EH (cell line): ENCODE measurements at regions not wholly inside any gene's neighbourhood (a gene's known extent, or its start where the extent isn't known, plus 50 kb on each side); places are given as distances from the start of the nearest gene placed in this dataset.

Experiments
- DNase-seq: peaks from one replicate; pipeline ENCODE4 v3.0.0-alpha.2; 2015; ENCODE audit warnings: low read depth

DNA sequence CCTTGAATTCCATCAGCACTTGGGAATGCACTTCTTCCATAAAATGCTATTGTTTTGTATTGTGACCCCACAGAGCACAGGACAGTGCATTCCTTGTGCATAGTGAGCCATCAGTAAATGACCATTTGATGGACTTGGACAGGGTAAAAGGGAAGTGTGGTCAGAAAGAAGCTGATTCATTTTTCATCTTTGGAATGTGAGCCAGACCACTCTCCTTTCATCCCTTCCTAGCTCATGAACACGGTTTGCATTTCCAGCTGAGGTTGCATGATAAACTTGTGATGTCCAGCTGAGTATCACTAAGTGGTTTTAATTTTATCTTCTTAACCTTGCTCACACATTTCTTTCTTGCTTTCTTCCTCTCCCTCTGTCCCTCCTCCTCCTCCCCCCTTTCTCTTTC lies 101.3 kb downstream of the NUDT12 start:
- DNase-seq = peak; percentile 94

DNA sequence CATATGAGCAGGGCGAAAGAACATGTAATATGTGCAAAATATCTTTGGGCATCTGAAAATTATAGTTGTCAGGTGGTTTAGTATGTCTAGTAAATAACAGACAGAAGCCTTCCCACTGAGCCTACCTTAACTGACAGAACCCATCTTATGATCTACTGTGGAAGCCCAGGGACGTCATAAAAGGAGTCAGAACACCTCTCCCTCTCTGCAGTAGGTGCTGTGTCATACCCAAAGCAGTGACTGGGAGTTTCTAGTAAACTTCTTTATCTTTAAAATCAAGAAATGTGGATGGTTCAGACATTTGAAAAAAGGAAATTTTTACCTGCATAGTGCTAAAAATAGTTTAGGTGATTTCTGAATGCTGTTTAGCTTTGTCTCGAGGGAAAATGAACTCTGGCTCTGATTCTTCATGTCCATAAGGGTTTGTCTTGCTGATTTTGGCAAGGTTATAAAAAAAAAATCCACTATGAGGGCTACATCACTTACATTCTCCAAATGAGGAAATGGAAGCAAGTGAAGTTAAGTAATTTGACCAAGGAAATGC lies 104.0 kb downstream of the NUDT12 start:
- peak; percentile 42 for DNase-seq

DNA sequence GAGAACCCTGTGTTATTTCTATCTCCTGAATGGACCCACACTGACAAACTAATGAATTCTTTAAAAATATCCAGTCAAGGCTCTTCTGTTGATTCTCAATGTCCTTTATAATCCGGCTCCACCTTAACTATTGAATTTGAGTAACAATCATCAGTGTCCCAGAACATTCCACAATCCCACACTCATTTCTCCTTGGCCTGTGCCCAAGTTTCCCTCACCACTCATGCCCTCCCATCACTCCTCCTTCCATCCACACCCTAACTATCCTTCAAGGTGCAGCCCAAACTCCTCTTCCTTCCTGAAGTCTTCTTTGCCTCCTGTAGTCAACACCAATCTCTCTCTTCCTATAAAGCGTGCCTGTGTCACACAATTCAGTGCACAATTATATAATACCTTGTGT lies 106.1 kb downstream of the NUDT12 start:
- DNase-seq = no peak

DNA sequence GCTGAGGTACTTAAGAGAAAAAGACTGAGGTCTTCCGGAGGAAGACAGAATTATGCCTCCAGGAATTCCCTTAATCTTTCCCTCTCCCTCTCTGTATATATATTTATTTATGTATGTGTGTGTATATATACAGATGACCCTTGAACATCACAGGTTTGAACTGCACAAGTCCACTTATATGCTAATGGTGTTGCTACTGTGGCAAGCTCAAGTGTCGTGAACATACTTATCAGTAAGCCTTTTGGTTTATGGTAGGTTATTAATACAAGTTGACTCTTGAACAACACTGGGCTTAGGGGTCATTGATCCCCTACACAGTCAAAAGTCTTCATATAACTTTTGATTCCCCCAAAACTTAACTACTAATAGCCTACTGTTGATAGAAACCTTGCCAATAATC lies 106.8 kb downstream of the NUDT12 start:
- DNase-seq = no peak

DNA sequence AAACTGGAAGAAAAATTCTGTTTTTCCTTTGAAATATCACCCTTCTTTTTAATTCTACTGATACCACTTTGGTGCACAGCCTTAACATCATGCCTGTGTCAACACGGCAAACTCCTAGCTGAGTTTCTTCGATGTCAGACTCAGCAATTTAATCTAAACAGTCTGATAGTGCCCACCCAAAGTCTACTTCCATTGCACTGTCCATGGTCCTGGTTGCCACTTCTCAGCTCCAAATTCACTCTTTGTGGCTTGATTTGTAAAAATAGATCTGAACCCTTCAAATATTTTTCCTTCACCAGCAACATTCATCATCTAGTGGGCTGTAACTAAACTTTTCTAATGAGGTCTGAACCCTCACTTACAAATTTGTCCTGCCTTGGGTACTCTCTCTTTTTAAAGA lies 107.8 kb downstream of the NUDT12 start:
- peak; percentile 45 for DNase-seq

DNA sequence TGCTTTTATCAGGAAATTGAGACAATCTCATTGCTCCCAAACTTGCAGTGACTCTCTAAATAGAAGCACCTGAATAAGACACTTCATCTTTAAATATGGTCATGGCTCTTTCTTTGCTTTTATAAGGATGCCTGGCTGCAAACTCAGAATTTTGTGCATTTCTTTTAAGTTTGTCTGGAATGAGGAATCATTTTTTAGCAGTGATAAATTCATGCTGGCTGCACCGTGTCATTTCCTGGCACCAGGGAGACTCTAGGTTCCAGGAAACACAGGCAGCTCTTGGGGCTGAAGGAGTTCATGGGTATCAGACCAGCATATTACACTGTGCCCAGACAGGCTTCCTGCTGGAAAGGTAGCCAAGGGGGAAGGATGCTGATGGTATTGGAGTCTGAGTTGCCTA lies 109.9 kb downstream of the NUDT12 start:
- DNase-seq = peak; percentile 91

DNA sequence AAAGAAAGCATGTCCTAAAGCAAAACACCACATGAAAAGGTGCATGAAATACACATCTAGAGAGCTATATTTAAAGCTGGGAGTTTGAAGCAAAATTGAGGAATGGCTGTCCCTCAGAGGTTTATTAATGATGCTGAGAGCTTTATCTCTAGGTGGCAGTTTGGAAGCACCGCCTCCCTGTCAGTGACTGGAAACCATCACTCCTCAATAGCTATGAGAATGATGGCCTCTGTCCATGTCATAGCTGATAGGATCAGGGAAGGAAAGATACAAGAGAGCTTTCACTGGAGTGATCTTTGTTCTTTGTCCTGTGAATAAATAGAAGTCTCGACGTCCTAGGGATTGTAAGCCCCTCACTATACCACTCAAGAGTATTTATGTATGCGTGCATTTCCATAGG lies 110.5 kb downstream of the NUDT12 start:
- DNase-seq = no peak

DNA sequence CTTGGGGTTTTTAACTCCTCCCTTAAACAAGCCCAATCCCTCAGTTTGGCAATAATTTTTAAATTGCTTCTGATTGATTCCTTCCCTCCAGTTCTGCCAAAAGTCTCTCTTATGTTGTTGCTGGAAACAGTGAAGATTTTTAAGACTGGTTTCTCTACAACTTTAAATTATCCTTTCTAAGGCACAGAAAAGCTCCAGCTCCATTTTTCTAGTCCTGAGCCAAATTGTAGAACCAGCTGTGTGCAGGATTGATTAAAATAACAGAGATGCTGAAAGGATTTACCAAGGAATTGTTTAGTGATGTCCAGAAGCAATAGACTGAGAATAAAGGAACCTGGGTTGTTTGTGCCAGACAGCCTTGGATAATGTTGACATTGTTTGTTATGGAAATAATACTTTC lies 111.3 kb downstream of the NUDT12 start:
- DNase-seq = no peak

DNA sequence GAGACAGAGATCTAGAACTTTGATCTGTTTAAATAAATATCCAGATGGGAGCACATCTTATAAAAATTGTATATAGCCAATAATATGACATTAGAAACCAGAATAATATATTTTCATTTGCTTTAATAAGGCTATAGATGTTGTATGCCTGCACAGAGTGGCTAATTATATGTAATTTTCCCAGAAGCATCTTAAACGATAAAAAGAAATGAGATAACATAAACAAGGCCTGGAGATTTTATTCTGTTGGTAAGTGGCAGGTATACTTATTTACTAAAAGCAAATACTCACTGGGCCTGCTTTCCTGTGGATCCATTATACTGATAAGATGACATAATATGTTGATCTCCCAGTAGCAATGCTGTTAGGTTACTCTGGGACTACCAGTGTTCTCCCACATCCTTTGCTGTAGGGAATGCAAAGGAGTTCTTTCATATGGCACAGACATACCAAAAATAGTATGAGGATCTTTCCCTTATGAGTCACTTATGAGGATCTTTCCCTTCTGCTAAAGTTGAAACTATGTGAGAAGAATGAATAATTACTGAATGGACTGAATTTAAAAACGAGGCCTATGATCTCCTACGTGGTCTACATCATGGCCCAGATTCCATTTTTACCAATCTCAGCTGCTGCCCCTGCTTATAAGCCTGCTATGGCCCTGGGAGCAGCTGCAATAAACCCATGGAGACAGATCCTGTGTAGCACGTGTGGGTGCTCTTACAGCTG lies 112.1 kb downstream of the NUDT12 start:
- peak; percentile 97 for DNase-seq

DNA sequence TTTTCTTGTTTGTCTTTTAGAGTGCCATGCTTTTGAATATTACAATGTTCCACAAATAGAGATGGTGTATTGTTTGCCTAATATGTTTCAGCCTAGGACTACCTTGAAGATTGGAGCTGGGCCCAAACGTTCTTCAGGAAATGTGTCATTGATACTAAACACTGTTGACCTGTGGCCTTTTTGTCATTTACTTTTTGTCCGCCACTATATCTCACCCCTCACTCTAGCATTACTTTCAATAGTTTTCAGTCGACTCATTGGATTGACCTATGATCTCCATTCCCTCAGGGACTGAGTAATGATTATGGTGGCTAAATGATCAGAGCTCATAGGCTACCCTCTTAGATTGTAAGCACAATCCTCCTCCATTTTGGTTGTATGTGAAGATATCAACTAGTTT lies 115.8 kb downstream of the NUDT12 start:
- DNase-seq = peak; percentile 43

DNA sequence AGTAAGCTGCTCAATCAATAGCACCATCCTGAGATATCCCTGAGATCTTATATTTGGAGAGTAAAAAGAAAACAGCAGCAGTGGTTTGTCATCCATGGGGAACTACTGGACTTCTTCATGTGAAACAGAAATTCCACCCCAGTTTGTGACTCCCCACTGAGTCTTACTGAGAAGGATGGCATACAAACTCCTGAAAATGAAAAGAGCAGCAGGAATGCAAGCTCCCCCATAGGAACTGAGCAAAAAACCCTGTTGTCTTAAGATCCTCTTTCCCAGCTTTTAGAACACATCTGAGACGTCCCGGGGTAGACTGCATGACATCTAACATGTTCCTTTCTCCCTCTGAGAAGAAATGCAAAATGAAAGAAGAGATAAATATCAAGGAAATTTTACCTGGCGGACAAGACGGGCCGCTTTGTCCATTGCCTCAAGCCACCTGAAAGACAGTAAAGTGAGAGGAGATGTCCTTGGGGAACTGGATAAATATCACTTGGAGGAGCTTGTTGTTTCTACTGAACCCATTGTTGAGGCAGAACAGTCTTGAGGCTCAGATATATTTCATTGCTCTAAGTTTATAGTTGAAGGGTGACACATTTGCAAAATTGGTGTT lies 117.1 kb downstream of the NUDT12 start:
- DNase-seq = peak; percentile 56

DNA sequence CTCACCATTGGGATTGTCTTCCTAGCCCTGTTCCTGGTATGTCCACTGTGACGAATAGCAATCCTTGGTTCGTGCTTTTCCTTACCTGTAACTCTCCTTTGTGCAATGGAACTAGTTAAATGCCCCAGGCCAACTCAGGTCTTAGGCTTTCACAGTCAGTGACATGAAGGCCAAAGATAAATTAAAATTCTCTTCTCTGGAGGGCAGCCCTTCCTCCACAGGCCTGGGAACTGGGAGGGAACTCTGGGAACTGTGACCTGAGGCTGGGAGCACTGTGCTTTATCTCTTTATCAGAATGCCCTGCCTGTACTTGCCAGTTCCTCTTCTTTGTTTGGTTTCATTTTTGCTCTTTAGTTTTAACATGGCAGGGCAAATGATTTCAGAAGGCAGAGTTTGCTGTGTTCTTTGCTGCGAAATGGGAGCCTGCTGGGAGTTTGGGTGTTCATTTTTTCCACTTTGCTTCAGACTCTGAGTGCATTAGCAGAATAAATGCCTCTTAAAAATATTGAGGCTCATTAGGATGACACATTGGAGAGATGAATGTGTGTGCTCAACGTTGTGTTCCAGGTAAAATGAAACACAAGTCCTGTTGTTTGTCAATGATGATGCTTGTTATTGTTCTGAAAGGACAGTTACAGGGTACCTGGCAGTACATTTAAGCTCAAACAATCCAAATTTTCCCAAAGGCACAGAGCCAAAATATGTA lies 118.1 kb downstream of the NUDT12 start:
- peak; percentile 86 for DNase-seq

DNA sequence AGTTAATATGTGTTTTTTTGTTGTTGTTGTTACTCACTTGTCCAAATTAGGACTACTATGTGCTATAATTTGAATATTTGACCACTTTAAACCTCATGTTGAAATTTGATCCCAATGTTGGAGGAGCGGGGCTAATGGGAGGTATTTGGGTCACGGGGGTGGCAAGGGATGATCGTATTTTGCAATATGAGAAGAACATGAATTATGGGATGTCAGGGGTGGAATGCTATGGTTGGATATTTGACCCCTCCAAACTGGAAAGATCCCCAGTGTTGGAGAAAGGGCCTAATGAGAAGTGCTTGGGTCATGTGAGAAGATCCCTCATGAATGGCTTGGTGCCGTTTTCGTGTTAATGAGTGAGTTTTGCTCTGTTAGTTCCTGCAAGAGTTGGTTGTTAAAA lies 119.8 kb downstream of the NUDT12 start:
- no peak for DNase-seq

DNA sequence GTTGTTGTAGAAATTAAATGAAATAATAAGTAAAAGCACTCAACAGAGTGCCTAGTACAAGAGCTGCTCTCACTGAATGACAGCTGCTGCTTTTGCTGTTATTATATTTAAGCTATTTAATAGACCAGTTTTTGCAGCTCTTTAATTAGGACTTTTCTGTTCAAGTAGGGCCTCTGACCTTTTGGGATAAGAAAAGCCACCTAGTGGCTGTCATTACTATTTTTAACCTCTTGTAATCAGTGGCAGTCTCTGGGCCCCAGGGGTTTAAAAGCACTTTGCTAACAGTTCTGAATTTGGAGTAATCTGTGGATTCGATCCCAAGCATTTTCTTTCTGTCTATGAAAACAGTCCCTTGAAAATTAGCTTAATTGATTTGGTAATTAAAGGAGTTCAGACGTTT lies 121.1 kb downstream of the NUDT12 start:
- no peak for DNase-seq

DNA sequence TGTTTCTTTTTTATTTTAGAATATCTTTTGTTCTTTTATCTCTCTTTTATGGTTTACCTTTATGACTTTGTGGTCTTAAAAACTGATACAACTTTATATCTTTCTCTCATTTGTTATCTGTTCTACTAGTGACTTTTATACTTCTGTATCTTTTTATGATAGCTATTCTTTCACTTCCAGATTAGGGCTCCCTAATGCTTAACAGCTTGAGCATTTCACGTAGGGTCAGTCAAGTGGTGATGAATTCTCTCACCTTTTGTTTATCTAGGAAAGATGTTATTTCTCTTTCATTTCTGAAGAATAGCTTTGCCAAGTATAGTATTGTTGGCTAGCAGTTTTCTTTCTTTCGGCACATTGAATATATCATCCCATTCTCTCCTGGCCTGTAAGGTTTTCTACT lies 123.6 kb downstream of the NUDT12 start:
- DNase-seq = no peak

DNA sequence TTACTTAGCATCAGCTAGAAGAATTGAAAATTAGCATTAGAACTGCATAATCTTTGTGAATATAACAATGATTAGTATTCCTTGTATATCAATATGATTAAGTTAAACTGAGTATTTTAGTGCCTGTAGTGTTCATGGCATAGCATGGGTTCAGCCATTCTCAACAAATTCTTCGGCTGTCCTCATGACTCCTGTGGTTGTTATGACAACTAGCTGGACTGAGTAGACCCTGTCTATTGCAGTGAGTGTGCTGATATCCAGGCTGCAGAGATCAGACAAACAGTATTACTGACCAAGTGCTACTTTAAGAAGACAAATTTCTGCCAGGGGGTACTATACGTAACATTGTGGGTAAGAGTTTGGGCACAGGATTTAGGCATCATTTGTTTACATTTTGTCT lies 125.9 kb downstream of the NUDT12 start:
- DNase-seq = no peak

DNA sequence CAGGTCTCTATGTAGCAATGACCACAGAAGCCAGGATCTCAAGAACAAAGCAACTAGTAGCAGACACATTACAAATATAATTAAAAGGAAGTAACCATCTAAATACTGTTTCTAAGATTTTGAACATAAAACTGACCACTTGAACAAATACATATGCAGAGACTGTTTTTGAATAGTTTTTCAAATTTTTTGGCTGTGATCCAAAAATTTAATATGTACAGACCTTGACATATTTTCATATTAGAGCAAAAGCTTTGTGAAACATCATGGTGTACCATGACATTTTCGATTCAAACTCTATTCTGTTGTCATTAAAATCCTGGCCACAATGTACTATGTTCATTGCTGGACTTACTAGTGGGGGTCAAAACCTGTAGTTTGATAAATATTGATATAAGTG lies 126.5 kb downstream of the NUDT12 start:
- no peak for DNase-seq

DNA sequence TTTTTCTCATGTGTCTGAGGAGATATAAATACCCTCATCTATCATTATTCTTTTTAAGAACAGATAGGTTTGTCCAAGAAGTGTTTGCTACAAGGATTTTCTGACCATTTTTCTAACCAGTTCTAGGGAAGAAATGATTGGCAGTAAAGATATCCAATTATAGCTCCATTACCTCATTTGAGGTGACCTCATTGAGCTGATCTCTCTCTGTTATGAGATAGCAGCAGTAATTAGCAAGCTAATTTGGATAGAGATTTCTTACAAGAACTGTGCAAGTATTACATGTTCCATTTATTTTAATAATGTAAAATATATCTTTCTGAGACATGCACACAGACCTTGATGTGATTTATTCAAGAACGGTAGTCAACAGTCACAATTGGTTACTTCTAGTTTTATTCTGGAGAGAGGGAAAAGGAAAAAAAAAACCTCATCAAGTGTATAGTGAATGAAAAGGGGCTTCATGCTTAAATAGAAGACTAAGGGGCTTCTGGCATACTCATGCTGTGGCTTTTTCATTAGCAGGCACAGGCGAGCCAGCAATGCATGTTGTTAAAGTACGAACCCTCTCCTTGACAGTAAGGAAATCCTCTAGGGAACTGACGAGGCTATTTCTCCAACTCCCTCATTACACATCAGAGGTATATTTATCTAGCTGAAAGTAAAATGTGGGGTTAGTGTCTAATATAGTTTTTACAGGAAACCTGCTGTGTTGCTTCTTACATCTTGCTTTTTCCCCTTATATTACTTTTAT lies 127.3 kb downstream of the NUDT12 start:
- no peak for DNase-seq

DNA sequence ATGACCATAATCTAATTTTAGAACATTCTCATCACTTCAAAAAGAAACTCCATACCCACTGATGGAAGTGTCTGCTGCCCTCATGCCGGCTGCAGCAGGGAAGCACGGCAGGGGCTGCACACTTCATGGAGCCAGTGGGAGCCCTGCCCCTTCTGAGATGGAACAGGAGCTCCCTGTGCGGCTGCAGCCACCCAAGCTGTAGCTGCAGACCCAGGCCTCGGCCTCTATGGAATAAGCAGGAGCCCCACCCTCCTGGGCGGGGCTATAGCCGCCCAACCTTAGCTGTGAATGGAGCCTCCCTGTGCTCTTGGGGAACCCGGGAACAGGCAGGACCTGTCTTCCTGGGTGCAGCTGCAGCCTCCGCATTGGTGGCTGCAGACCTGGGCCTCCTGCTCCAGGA lies 128.5 kb downstream of the NUDT12 start:
- no peak for DNase-seq

DNA sequence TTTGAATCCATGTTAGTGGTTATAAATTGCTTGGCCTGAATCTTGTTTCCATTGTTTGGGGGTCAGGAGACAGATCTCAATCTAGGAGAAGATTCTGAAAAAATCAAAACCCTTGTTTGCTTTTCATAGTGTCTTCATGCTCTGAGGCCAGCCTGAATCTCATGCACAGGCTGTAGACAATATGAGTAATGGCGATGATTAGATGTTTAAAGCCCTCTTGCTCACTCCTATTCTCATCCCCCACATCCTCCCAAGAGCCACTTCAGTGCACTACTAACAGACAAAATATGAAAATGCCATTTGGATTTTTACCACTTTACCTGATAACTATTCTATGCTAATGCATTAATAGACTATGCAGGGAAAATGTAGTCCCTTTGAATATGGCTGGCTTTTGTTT lies 129.4 kb downstream of the NUDT12 start:
- DNase-seq = peak; percentile 68

DNA sequence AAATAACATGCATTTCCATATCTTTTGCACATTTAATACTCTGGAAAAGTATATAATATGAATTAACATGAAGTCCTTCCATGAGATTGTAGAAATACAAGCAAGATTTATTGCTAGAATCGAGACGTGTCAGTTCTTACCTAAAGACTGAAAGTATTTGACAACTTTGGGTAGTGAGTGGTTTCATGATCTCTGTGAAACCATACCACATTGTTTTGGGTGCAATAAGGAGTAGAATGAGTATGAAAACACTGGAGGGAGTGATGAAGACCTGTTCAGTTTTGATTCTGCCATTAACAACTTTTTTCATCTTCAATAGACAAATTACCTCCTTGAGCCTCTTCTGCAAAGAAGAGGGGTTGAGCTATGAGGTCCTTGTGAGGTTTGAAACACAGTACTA lies 133.7 kb downstream of the NUDT12 start:
- no peak for DNase-seq

DNA sequence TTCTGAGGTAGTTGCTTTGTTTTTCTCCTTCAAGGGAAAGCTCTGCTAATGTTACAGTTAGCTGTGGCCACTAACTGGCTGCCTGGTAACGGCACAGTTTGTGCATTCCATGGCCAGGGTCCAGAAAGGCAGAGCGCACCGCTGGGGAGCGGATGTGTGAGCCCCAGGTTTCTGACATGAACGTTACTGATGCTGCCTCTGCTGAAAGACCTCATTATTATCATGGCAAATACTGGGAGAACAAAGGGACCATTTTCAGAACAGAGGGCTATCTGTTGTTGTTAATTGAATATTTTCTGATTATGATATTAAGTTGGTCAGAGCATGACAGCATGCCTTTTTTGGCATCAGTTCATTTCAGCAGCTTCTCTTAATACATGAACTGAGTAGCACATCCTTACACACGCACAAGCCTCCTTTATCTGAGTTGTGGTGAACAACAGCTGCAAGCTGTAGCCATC lies 134.1 kb downstream of the NUDT12 start:
- peak; percentile 92 for DNase-seq
